Germinal center (tissue), 1 donor: ENCODE measurements at regions not wholly inside any gene's neighbourhood (a gene's known extent, or its start where the extent isn't known, plus 50 kb on each side); places are given as distances from the start of the nearest gene placed in this dataset.
A peak's percentile ranks its signal among the peaks of the same experiment; 100 is the strongest.

Source experiments
- DNase-seq: peaks from one replicate; pipeline ENCODE4 v3.0.0; 2012; ENCODE audit warnings: mixed read lengths, low spot score

DNA sequence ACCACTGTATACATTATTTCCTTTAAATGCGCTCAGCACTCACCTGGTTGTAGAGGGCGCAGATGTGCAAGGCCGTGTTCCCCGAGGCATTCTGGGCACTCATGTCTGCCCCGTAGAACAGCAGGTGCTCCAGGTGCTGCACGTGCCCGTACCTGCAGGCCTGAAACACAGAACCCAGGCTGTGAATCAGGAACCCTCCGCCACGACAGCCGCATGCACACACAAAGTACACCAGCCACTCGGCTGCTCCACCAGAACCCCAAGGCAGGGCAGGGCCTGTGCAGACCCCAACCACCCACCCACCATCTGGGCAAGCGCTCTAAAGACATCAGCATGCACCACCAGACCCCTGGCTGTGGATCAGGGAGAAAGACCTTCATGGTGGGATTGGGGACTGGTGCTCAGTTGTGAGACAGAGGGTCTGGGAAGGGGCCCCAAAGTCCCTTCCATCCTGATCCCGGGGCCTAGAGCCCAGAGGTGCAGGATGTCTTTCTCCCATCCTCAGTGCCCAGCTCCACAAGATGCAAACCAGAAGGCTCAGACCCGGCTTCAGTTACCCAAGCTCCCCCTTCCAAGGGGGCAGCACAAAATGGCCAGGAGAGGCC is 177.2 kb downstream of the SHANK2 start:
- DNase-seq = no peak

- DNase-seq = no peak
Measured at GRCh38 chr11:71071736-71072509, 180.5 kb downstream of the SHANK2 start.

DNA sequence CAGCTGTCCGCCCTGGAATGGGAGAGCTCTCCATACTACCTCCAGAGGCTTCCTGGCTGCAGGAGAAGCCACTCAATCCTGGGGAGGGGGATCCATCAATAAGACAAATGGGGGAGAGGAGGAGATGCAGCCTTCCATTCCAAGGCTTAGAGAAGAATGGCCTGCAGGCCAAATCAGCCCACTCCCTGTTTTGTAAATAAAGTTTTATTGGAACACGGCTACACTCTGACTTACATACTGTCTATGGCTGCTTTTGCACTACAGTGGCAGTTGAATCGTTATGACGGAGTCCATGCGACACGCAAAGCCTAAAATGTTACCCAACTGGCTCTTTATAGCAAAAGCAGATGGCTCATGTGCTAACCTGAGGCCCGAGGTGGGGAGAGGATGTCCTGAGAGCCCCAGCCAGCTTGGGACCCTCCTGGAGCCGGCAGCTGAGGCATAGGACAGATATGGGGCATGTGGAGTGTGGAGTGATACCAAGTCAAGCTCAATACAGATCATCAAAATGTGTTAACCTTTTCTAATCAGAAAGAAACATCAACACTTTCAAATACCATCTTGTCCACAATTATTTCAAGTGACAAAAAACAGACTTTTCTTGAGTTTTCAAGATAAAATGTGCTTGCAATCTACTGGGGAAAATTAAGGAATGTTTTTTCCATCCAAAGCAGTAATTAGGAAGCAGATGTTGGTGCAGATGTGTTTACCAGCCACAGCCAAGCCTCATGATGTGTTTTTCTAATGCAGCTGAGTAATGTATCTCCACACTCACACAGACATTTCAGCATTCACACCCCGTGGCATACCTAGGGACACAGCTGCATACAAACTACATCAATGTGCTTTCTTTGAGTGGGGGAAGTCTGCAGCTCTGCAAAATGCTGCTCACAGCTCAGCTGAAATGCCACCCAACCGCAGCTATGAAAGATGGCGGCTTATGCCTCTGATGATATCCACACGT is 181.6 kb downstream of the SHANK2 start:
- DNase-seq = no peak

- no peak for DNase-seq
Measured at GRCh38 chr11:71068963-71069362, 183.4 kb downstream of the SHANK2 start.

DNA sequence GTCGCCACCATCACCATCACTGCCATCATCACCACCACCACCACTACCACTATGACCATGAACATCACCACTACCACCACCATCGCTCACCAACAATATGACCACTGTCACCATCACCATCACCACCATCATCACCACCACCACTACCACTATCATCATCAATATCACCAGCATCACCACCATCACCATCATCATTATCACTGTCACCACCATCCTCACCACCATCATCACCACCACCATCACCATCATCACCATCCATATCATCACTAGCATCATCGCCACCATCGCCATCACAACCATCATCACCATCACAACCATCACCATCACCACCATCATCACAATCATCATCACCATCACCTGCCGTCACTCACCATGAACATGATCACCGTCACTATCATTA is 184.6 kb downstream of the SHANK2 start:
- no peak for DNase-seq

DNA sequence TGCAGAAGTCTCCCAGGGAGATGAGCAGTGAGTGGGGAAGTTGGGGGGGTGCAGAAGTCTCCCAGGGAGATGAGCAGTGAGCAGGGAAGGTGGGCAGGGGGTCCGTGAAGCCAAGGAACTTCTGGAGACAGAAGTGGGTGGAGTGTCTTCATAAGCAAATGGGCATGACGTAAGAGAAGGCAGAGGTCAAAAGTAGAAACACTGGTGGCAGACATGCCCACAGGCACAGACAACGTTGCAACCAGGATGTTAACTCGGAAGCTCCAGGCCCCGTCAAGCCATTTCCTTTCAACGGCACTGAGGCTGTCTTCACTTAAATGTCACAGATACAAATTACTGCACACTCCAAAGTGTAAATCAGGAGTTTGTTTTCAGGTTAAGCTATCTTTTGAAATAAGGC is 186.1 kb downstream of the SHANK2 start:
- peak; percentile 11 for DNase-seq

GRCh38 chr11:71065841-71066240 is 186.5 kb downstream of the SHANK2 start:
- no peak for DNase-seq

DNA sequence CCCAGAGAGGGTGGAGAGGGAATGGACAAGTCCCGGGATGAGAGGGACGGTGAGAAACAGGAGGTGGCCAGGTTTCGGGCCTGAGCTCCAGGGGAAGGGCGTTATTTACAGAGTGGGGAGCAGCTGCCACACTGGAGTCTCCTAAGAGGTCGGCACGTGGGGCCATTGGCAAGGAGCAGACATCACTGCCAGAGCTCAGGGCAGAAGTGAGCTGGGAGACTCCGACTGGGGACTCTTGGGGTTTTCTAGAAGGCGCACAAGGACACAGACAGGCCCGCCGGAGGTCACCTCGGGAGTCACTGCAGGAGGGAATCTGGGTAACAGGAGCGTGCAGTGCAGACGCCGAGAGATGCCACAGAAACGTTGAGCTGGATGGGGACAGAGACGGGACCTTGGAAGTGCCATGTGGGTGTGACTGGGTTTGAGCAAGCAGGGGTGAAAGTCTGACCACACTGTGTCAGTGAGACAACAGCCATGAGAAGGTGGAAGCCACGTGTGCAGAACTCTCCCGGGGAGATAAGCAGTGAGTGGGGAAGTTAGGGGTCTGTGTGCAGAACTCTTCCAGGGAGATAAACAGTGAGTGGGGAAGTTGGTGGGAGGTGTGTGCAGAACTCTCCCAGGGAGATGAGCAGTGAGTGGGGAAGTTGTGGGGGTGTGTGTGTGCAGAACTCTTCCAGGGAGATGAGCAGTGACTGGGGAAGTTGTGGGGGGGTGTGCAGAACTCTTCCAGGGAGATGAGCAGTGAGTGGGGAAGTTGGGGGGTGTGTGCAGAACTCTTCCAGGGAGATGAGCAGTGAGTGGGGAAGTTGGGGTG is 187.5 kb downstream of the SHANK2 start:
- no peak for DNase-seq

- DNase-seq = no peak
Measured at GRCh38 chr11:71064183-71064582, 188.2 kb downstream of the SHANK2 start.

- DNase-seq = no peak
Measured at GRCh38 chr11:71063129-71063528, 189.2 kb downstream of the SHANK2 start.

- DNase-seq = no peak
Measured at GRCh38 chr11:71062199-71062598, 190.2 kb downstream of the SHANK2 start.

DNA sequence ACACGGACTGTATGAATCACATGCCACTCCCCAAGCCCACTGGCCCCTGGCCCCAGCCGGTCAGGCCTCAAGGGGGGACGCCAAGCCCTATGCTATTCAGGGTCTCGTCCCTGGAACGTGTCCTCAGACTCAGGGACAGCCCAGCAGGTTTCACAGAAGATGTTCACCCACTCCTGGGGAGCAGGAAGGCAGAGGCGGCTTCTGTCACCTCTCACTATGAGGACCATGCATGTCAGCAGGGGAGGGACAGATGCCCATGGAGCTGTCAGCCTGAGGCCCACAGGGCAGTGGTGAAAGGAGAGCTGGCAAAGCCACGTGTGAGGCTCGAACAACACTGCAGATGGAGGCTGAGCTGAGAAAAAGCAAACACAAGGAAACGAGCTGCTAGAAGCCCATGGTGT is 192.0 kb downstream of the SHANK2 start:
- no peak for DNase-seq

- DNase-seq = no peak
Measured at GRCh38 chr11:71059662-71060061, 192.7 kb downstream of the SHANK2 start.

DNA sequence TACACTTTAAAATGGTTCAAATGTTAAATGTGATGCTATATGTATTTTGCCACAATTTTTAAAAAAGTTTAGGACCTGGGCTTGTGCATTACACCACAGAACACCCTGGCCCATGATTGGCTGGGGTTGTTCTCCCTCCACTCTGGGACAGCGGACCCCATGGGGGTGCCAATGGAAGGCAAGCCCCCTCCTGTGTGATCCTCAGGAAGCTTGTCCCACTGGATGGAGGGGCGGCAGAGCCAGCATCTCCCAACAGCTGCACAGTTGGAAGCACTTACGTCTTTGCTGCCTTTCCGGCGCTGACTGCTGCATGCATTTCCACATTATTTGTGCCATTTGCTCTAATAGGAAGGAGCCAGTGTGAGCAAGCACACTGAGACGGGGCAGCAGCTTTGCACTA is 196.5 kb downstream of the SHANK2 start:
- no peak for DNase-seq
